Loucy (cell line): ENCODE measurements at regions not wholly inside any gene's neighbourhood (a gene's known extent, or its start where the extent isn't known, plus 50 kb on each side); places are given as distances from the start of the nearest gene placed in this dataset.
"Not testable (repeated sequence)": the region's sequence is repeated elsewhere in the genome, so short reads cannot be mapped to it uniquely, and the experiment has no call there.

Experiments
- H2AFZ ChIP-seq: fragments of 200-600 bp; sonication (generic); 2 replicates; pipeline ENCODE4 v1.6.0; 2016; ENCODE audit warnings: antibody characterized with exemption, mild to moderate bottlenecking, low read length, moderate library complexity
- H3F3A ChIP-seq: fragments of 200-600 bp; 2 replicates; pipeline ENCODE4 v1.6.0; 2016; ENCODE audit warnings: antibody characterized with exemption, low read depth, mild to moderate bottlenecking
- H3K27me3 ChIP-seq: fragments of 200-600 bp; sonication (generic); 2 replicates; pipeline ENCODE4 v1.6.1; 2014; ENCODE audit warnings: low read length, mild to moderate bottlenecking; ENCODE audit not compliant: insufficient read depth, poor library complexity, severe bottlenecking
- H3K36me3 ChIP-seq: fragments of 200-600 bp; sonication (generic); 2 replicates; pipeline ENCODE4 v1.6.1; 2016; ENCODE audit warnings: low read length; ENCODE audit not compliant: insufficient read depth
- H3K4me1 ChIP-seq: fragments of 200-600 bp; sonication (generic); 2 replicates; pipeline ENCODE4 v1.5.1; 2014; ENCODE audit warnings: low read length, mild to moderate bottlenecking; ENCODE audit not compliant: insufficient read depth, poor library complexity, severe bottlenecking
- H3K4me2 ChIP-seq: fragments of 200-600 bp; sonication (generic); 2 replicates; pipeline ENCODE4 v1.6.0; 2014; ENCODE audit warnings: antibody characterized with exemption, low read length, low read depth, mild to moderate bottlenecking; ENCODE audit not compliant: poor library complexity, severe bottlenecking
- H3K4me3 ChIP-seq: fragments of 200-600 bp; sonication (generic); 2 replicates; pipeline ENCODE4 v1.5.1; 2014; ENCODE audit warnings: low read length, mild to moderate bottlenecking, mixed read lengths; ENCODE audit not compliant: poor library complexity, severe bottlenecking
- H3K79me2 ChIP-seq: fragments of 200-600 bp; sonication (generic); 2 replicates; pipeline ENCODE4 v1.6.1; 2014; ENCODE audit warnings: low read length; ENCODE audit not compliant: insufficient read depth
- H3K9ac ChIP-seq: fragments of 200-600 bp; sonication (generic); 2 replicates; pipeline ENCODE4 v1.6.0; 2014; ENCODE audit warnings: mild to moderate bottlenecking, low read depth, low read length, moderate library complexity; ENCODE audit not compliant: poor library complexity, severe bottlenecking
- H3K9me2 ChIP-seq: fragments of 200-600 bp; sonication (generic); replicated peaks from 2 replicates; pipeline ENCODE4 v1.6.1; 2016; ENCODE audit warnings: low read depth, low read length, mixed read lengths
- H3K9me3 ChIP-seq: fragments of 200-600 bp; sonication (generic); 2 replicates; pipeline ENCODE4 v1.6.1; 2014; ENCODE audit warnings: mild to moderate bottlenecking, antibody characterized with exemption, low read length, low read depth; ENCODE audit not compliant: insufficient read depth
- H4K20me1 ChIP-seq: fragments of 200-600 bp; sonication (generic); 2 replicates; pipeline ENCODE4 v1.6.0; 2014; ENCODE audit warnings: antibody characterized with exemption, low read length, mild to moderate bottlenecking; ENCODE audit not compliant: insufficient read depth, poor library complexity, severe bottlenecking
- EZH2phosphoT487 ChIP-seq: fragments of 200-600 bp; IDR thresholded peaks from 2 replicates; pipeline ENCODE4 v1.6.1; 2018; ENCODE audit warnings: antibody characterized with exemption, mild to moderate bottlenecking, moderate library complexity, borderline replicate concordance
- TF ChIP-seq, protein P1 (sequence below): fragments of 200-600 bp; sonication (generic); conservative IDR thresholded peaks from 2 replicates; pipeline ENCODE4 v1.5.1; 2014; ENCODE audit warnings: mild to moderate bottlenecking, antibody characterized with exemption, low read length

DNA sequence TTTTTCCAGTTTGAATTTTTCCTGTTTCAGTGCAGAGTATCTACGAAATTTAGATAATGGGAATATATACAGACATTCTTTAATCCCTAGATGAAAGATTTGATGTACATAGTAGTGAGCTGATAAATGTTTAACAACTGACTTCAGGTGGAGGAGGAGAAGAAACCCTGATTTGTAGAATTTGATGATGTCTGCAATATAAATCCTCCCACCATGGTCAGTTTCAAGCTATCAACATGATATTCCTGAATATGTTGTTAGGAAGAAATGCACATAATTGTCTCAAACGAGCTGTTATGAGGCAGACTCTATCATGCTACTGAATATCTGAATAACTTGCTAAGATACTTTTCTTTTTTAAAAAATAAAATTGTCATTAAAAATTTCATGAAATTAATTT lies 629.3 kb upstream of the LRRN3 start:
- Histone ChIP-seq H3K79me2 (no peaks in the 10 kb centered on the region), H3K4me2 (no peak overlapping the region), H3K36me3 (no peaks in the 10 kb centered on the region), H3K4me1 (no peaks in the 10 kb centered on the region), H3K9ac (no peak overlapping the region), H4K20me1 (no peaks in the 10 kb centered on the region), H3K27me3 (no peaks in the 10 kb centered on the region), H2AFZ (no peak overlapping the region), H3F3A (no peaks in the 10 kb centered on the region), H3K9me3 (no peaks in the 10 kb centered on the region), H3K4me3 (no peak overlapping the region), H3K9me2 (no peaks in the 10 kb centered on the region)
- TF ChIP-seq, protein P1, sequence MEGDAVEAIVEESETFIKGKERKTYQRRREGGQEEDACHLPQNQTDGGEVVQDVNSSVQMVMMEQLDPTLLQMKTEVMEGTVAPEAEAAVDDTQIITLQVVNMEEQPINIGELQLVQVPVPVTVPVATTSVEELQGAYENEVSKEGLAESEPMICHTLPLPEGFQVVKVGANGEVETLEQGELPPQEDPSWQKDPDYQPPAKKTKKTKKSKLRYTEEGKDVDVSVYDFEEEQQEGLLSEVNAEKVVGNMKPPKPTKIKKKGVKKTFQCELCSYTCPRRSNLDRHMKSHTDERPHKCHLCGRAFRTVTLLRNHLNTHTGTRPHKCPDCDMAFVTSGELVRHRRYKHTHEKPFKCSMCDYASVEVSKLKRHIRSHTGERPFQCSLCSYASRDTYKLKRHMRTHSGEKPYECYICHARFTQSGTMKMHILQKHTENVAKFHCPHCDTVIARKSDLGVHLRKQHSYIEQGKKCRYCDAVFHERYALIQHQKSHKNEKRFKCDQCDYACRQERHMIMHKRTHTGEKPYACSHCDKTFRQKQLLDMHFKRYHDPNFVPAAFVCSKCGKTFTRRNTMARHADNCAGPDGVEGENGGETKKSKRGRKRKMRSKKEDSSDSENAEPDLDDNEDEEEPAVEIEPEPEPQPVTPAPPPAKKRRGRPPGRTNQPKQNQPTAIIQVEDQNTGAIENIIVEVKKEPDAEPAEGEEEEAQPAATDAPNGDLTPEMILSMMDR, result no peak
- TF ChIP-seq EZH2phosphoT487, result no peak

DNA sequence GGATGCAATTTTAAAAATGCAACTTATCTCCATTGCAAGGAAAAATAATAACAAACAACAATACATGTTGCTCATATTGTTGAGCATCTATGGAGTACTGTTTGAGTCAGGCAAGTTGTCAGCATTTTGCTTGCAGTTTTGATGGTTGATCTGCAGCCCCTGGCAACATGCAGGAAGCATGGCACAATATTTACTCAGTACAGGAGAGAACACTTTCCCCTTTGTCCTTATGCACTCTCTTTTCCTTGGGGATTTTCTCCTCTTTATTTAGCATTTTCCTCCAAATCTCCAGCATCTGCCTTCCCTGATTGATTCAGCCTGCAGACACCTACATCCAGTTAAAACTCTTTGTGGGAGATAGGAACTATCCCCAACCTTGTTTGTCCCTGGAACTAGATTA lies 620.5 kb upstream of the LRRN3 start:
- Histone ChIP-seq H3K79me2 (no peaks in the 10 kb centered on the region), H3K4me1 (no peaks in the 10 kb centered on the region), H3K27me3 (no peaks in the 10 kb centered on the region), H3K9ac (no peak overlapping the region), H3K4me2 (no peak overlapping the region), H4K20me1 (no peaks in the 10 kb centered on the region), H3K4me3 (no peak overlapping the region), H3K9me3 (no peaks in the 10 kb centered on the region), H3K36me3 (no peaks in the 10 kb centered on the region), H3K9me2 (no peaks in the 10 kb centered on the region), H2AFZ (no peak overlapping the region), H3F3A (no peaks in the 10 kb centered on the region)
- TF ChIP-seq, protein P1, result no peak
- no peak for TF ChIP-seq EZH2phosphoT487

DNA sequence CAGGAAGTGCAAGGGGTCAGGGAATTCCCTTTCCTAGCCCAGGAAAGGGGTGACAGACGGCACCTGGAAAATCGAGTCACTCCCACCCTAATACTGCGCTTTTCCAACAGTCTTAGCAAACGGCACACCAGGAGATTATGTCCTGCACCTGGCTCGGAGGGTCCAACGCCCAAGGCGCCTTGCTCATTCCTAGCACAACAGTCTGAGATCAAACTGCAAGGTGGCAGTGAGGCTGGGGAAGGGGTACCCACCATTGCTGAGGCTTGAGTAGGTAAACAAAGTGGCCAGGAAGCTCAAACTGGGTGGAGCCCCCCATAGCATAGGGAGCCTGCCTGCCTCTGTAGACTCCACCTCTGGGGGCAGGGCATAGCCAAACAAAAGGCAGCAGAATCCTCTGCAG lies 618.5 kb upstream of the LRRN3 start:
- not testable (repeated sequence) for H3K9me3 ChIP-seq, H3K4me2 ChIP-seq, H3F3A ChIP-seq, H3K9ac ChIP-seq, H3K4me1 ChIP-seq, H3K79me2 ChIP-seq, H3K27me3 ChIP-seq, H4K20me1 ChIP-seq, H3K36me3 ChIP-seq, H3K9me2 ChIP-seq, H2AFZ ChIP-seq, H3K4me3 ChIP-seq

DNA sequence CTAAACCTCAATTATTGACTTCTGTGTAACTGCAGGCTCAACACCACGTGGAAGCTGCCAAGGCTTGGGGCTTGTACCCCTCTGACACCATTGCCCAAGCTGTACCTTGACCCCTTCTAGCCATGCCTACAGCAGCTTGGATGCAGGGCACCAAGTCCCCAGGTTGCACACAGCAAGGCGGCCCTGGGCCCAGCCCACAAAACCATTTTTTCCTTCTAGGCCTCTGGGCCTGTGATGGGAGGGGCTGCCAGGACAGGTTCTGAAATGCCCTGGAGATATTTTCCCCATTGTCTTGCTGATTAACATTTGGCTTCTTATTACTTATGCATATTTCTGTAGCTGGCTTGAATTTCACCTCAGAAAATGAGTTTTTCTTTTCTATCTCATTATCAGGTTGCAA lies 610.0 kb upstream of the LRRN3 start:
- Histone ChIP-seq H3K79me2 (no peaks in the 10 kb centered on the region), H2AFZ (no peak overlapping the region), H3K27me3 (no peaks in the 10 kb centered on the region), H3K9ac (no peak overlapping the region), H3K4me2 (no peak overlapping the region), H4K20me1 (no peaks in the 10 kb centered on the region), H3K4me3 (no peak overlapping the region), H3K9me3 (0 out of 2 replicates have a peak, but pooled peaks cover 3% of the 10 kb centered on the region), H3K9me2 (no peaks in the 10 kb centered on the region), H3K36me3 (no peaks in the 10 kb centered on the region), H3F3A (no peaks in the 10 kb centered on the region), H3K4me1 (no peaks in the 10 kb centered on the region)
- TF ChIP-seq, protein P1, result no peak
- TF ChIP-seq EZH2phosphoT487, result no peak
